HEK293T (cell line): ENCODE measurements at regions not wholly inside any gene's neighbourhood (a gene's known extent, or its start where the extent isn't known, plus 50 kb on each side); places are given as distances from the start of the nearest gene placed in this dataset.

ENCODE experiments used
- CTCF ChIA-PET: fragments of 350-600 bp; formaldehyde crosslinking; extraction: SDS; loops from one replicate; lab custom pipeline; 2021; ENCODE audit warnings: antibody characterized with exemption, inconsistent platforms; lab: Yijun Ruan, JAX
- POLR2A ChIA-PET: fragments of 350-600 bp; formaldehyde crosslinking; extraction: SDS; loops from one replicate; lab custom pipeline; 2020; ENCODE audit warnings: antibody characterized with exemption, inconsistent platforms; lab: Yijun Ruan, JAX
- DNase-seq: peaks from one replicate; pipeline ENCODE4 v3.0.0; 2012; ENCODE audit warnings: mixed read lengths; ENCODE audit errors: extremely low spot score
- ARNT ChIP-seq: fragments of 450-650 bp; IDR thresholded peaks from 2 replicates; pipeline ENCODE4 v1.6.1; 2017; ENCODE audit warnings: mild to moderate bottlenecking
- BHLHE40 ChIP-seq: fragments of 450-650 bp; IDR thresholded peaks from 2 replicates; pipeline ENCODE4 v1.6.1; 2016; ENCODE audit warnings: mild to moderate bottlenecking, moderate library complexity, borderline replicate concordance
- CTBP1 ChIP-seq: fragments of 450-650 bp; IDR thresholded peaks from 2 replicates; pipeline ENCODE4 v1.6.1; 2016; ENCODE audit warnings: borderline replicate concordance
- ELF4 ChIP-seq: fragments of 450-650 bp; IDR thresholded peaks from 2 replicates; pipeline ENCODE4 v1.6.1; 2017; ENCODE audit warnings: antibody characterized with exemption
- FOXA1 ChIP-seq: fragments of 450-650 bp; IDR thresholded peaks from 2 replicates; pipeline ENCODE4 v1.6.1; 2016; ENCODE audit warnings: mild to moderate bottlenecking
- FOXK2 ChIP-seq: fragments of 450-650 bp; IDR thresholded peaks from 2 replicates; pipeline ENCODE4 v1.6.1; 2016; ENCODE audit warnings: mild to moderate bottlenecking
- FOXM1 ChIP-seq: fragments of 450-650 bp; IDR thresholded peaks from 2 replicates; pipeline ENCODE4 v1.6.1; 2017; ENCODE audit warnings: mild to moderate bottlenecking, borderline replicate concordance
- HDGF ChIP-seq: fragments of 450-650 bp; IDR thresholded peaks from 2 replicates; pipeline ENCODE4 v1.6.1; 2017; ENCODE audit warnings: antibody characterized with exemption, borderline replicate concordance
- L3MBTL2 ChIP-seq: fragments of 450-650 bp; conservative IDR thresholded peaks from 2 replicates; pipeline ENCODE4 v1.6.1; 2016; ENCODE audit warnings: mild to moderate bottlenecking
- LEF1 ChIP-seq: fragments of 450-650 bp; IDR thresholded peaks from 2 replicates; pipeline ENCODE4 v1.6.1; 2017; ENCODE audit warnings: mild to moderate bottlenecking, borderline replicate concordance
- NFRKB ChIP-seq: fragments of 450-650 bp; IDR thresholded peaks from 2 replicates; pipeline ENCODE4 v1.6.1; 2016; ENCODE audit warnings: mild to moderate bottlenecking, moderate library complexity
- SP1 ChIP-seq: fragments of 450-650 bp; IDR thresholded peaks from 2 replicates; pipeline ENCODE4 v1.6.1; 2017
- SUZ12 ChIP-seq: fragments of 450-650 bp; IDR thresholded peaks from 2 replicates; pipeline ENCODE4 v1.6.1; 2016; ENCODE audit warnings: mild to moderate bottlenecking
- TARDBP ChIP-seq: fragments of 450-650 bp; IDR thresholded peaks from 2 replicates; pipeline ENCODE4 v1.6.1; 2016
- ZNF384 ChIP-seq: fragments of 450-650 bp; IDR thresholded peaks from 2 replicates; pipeline ENCODE4 v1.6.1; 2016
- TF ChIP-seq, protein P1 (sequence below): fragments of 450-650 bp; IDR thresholded peaks from 2 replicates; pipeline ENCODE4 v1.6.1; 2016

DNA sequence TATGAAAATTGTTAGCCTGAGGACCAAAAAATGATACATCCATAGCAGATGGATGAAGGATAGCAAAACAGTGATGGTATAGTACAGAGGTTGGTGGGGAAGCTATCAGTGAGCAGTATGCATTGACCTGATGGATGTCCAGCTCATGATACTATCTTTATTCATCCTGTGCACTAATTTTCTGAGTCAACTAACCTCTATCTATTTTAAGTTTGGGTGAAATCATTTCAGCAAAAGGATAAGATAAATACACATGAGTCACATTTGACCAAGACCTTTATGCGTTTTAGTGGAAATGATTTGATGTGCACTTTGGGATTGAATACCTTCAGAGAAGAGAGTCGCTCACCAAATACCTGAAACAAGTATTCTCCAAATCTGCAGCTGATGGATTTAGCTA lies 351.0 kb upstream of the NR3C2 start:
- no peak for DNase-seq
- ChIA-PET POLR2A (no interaction called here), CTCF (no interaction called here)
- no peak for TF ChIP-seq NFRKB
- no peak for TF ChIP-seq SUZ12
- TF ChIP-seq SP1: no peak
- no peak for TF ChIP-seq FOXA1
- TF ChIP-seq FOXM1: no peak

- POLR2A ChIA-PET: no interaction called here
- no peak for TF ChIP-seq FOXK2
- no peak for TF ChIP-seq CTBP1
- no peak for TF ChIP-seq ZNF384
- no peak for TF ChIP-seq LEF1
- no peak for TF ChIP-seq SUZ12
- CTCF ChIA-PET: no interaction called here
- no peak for DNase-seq
Measured at GRCh38 chr4:148790691-148791090, 348.5 kb upstream of the NR3C2 start.

DNA sequence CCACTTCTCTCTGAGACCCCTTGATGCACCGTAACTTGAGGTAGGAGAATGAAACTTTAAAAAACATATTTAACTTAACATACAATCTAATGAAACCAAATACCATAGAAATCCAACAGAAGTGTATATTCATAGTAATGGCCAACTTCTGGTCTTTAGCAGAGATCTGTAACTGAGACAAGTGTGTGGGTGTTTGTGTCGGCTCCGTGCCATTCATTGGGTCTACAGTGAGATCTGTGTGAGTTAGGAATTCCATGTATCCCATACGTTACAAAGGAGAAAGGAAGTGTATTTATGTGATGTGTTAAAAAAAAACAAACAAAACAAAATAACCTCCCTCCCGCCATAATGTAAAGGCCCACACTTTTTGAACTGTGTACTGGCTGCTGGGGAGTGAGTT lies 348.0 kb upstream of the NR3C2 start:
- TF ChIP-seq FOXM1 (no peak), FOXA1 (no peak), LEF1 (no peak), ELF4 (no peak), BHLHE40 (no peak), ARNT (no peak), HDGF (no peak), TARDBP (no peak), NFRKB (no peak), L3MBTL2 (no peak), CTBP1 (no peak), ZNF384 (no peak), FOXK2 (no peak), SUZ12 (no peak), SP1 (no peak)
- TF ChIP-seq, protein P1, sequence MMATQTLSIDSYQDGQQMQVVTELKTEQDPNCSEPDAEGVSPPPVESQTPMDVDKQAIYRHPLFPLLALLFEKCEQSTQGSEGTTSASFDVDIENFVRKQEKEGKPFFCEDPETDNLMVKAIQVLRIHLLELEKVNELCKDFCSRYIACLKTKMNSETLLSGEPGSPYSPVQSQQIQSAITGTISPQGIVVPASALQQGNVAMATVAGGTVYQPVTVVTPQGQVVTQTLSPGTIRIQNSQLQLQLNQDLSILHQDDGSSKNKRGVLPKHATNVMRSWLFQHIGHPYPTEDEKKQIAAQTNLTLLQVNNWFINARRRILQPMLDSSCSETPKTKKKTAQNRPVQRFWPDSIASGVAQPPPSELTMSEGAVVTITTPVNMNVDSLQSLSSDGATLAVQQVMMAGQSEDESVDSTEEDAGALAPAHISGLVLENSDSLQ: no peak
- ChIA-PET CTCF (no interaction called here), POLR2A (no interaction called here)
- DNase-seq: no peak

- ChIA-PET POLR2A (no interaction called here), CTCF (no interaction called here)
- peak; percentile 12 for DNase-seq
- TF ChIP-seq LEF1: no peak
- TF ChIP-seq, protein P1: peak; percentile 4; the same call in 1 of the 2 replicates
- no peak for TF ChIP-seq SP1
- TF ChIP-seq FOXK2: no peak
Measured at GRCh38 chr4:148787831-148788477, 345.7 kb upstream of the NR3C2 start.

DNA sequence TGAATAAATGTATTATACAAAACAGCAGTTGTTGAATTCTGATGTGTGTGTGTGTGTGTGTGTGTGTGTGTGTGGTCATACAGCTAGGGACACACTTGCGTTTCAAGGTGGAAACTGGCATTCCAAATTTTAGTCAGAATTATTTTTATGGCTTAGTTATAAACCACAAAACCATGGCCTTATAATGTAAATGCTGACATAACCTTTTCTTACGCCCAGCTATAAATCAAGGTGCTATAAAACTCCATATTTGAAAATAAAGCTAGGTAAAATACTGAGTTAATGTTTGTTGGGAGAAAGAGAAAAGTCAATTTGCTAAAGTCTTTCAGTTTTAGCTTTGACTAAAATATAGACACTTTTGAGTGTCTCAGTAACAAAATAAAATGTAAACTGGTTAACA lies 345.1 kb upstream of the NR3C2 start:
- DNase-seq: no peak
- no peak for TF ChIP-seq CTBP1
- TF ChIP-seq ARNT: no peak
- TF ChIP-seq SUZ12: no peak
- TF ChIP-seq NFRKB: no peak
- TF ChIP-seq SP1: no peak
- no peak for TF ChIP-seq HDGF
- no peak for TF ChIP-seq LEF1
- no peak for TF ChIP-seq TARDBP
- no peak for TF ChIP-seq FOXA1
- no peak for TF ChIP-seq FOXM1
- TF ChIP-seq, protein P1: no peak
- CTCF ChIA-PET: no interaction called here
- POLR2A ChIA-PET: no interaction called here

DNA sequence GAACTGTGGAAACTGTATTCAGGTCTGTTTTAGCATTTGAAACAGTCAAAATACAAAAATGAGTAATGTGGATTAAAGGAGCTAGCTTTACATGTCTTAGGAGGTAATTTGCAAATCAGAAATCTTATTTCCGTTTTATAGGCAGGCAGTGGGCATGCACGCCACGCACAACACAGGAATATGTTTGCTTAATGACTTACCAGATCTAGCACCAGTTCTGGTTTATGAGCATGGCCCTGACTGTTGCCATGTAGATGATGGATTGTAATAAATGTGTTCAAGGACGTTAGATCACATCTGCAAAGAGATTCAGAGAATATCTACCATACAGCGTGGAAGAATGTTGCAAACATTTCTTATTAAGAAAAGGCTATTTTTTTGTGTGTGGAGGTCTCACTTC lies 344.5 kb upstream of the NR3C2 start:
- TF ChIP-seq LEF1 (no peak), ELF4 (no peak), NFRKB (no peak), BHLHE40 (no peak)
- TF ChIP-seq, protein P1: peak; percentile 39
- no peak for DNase-seq
- ChIA-PET CTCF (no interaction called here), POLR2A (no interaction called here)
